ENCODE measurements at regions not wholly inside any gene's neighbourhood (a gene's known extent, or its start where the extent isn't known, plus 50 kb on each side); places are given as distances from the start of the nearest gene placed in this dataset.

GRCh38 chr5:105101577-105101976, 1539.0 kb upstream of the NUDT12 start:
- FAIRE-seq (no peak), DNase-seq (ENCODE audit: low read depth, low spot score) (no peak)
- no peak overlapping the region for H3K4me3 ChIP-seq (replicated peaks in 1 of 3; ENCODE audit: insufficient read depth in 1 of 3, low read depth in 1 of 3, low read length in 3 of 3)
- H3K9me3 ChIP-seq (replicated peaks; ENCODE audit: control insufficient read depth, insufficient read depth, low read length): no peaks in the 10 kb centered on the region
- H3K9me1 ChIP-seq (replicated peaks; ENCODE audit: control insufficient read depth, extremely low read depth, insufficient read depth, low read length): no peaks in the 10 kb centered on the region
- H3K79me2 ChIP-seq (ENCODE audit: control insufficient read depth, insufficient read depth, low read length): no peaks in the 10 kb centered on the region
- BruUV-seq (replicated peaks): no TSS peak
- H3K27ac ChIP-seq (ENCODE audit: insufficient read depth, low read depth, low read length): no peak overlapping the region
- CTCF ChIA-PET: no interaction called here
- dilution Hi-C loops (cut with MboI; ENCODE audit: extremely low pct_ligation_motif_present, low sequenced_read_pairs) (no loop called here), intact Hi-C loops (cut with micrococcal nuclease) (no loop called here)
- H2AFZ ChIP-seq (ENCODE audit: low read depth, low read length): no peak overlapping the region
- TF ChIP-seq POLR2AphosphoS5 (IDR thresholded peaks at IDR 0.05; ENCODE audit: insufficient read depth, low read depth, low read length) (no peak), EZH2 (IDR thresholded peaks at IDR 0.05; ENCODE audit: borderline replicate concordance, low read depth, low read length, severe bottlenecking) (no peak), MYC (IDR thresholded peaks at IDR 0.05; ENCODE audit: low read depth, low read length) (no peak)
- TF ChIP-seq, protein P1, sequence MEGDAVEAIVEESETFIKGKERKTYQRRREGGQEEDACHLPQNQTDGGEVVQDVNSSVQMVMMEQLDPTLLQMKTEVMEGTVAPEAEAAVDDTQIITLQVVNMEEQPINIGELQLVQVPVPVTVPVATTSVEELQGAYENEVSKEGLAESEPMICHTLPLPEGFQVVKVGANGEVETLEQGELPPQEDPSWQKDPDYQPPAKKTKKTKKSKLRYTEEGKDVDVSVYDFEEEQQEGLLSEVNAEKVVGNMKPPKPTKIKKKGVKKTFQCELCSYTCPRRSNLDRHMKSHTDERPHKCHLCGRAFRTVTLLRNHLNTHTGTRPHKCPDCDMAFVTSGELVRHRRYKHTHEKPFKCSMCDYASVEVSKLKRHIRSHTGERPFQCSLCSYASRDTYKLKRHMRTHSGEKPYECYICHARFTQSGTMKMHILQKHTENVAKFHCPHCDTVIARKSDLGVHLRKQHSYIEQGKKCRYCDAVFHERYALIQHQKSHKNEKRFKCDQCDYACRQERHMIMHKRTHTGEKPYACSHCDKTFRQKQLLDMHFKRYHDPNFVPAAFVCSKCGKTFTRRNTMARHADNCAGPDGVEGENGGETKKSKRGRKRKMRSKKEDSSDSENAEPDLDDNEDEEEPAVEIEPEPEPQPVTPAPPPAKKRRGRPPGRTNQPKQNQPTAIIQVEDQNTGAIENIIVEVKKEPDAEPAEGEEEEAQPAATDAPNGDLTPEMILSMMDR (IDR thresholded peaks at IDR 0.05; ENCODE audit: extremely low read depth in 1 of 2, insufficient read depth in 1 of 2, low read depth in 1 of 2, low read length in 2 of 2): no peak
- H4K20me1 ChIP-seq (replicated peaks; ENCODE audit: control insufficient read depth, extremely low read depth, insufficient read depth, low read length): no peaks in the 10 kb centered on the region
- no peak overlapping the region for H3K9ac ChIP-seq (replicated peaks; ENCODE audit: extremely low read depth, insufficient read depth, low read length)
- no peaks in the 10 kb centered on the region for H3K27me3 ChIP-seq (ENCODE audit: control insufficient read depth in 2 of 2, insufficient read depth in 2 of 2, low read length in 2 of 2)
- H3K4me1 ChIP-seq (ENCODE audit: control insufficient read depth, extremely low read depth, insufficient read depth, low read length): no peaks in the 10 kb centered on the region
- no peaks in the 10 kb centered on the region for H3K36me3 ChIP-seq (ENCODE audit: control insufficient read depth in 2 of 2, extremely low read depth in 1 of 2, insufficient read depth in 2 of 2, low read length in 2 of 2)
- no peak overlapping the region for H3K4me2 ChIP-seq (ENCODE audit: insufficient read depth, low read length)
- POLR2A ChIA-PET: no interaction called here

DNA sequence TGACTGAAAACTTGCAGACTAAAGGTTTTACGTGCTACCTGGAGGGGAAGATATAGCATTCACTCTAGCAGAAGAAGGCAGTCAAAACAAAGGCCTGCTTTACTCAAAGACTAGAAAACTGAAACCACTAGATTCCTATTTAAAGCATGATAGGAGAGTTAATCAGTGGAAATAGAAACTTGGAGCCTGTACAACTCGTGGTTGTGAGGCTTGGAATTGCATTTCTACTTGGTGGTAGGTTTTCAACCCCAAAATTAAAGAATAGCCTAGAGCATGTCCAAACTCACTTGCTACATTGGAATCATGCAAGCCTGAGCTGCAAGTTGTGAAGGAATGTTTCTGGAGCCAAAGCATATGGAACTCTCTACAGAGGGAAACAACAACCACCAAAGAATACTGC, 1526.4 kb upstream of the NUDT12 start:
- Histone ChIP-seq H3K4me3 (replicated peaks in 1 of 3; ENCODE audit: insufficient read depth in 1 of 3, low read depth in 1 of 3, low read length in 3 of 3) (no peak overlapping the region), H3K79me2 (ENCODE audit: control insufficient read depth, insufficient read depth, low read length) (no peaks in the 10 kb centered on the region), H3K27ac (ENCODE audit: insufficient read depth, low read depth, low read length) (no peak overlapping the region), H3K36me3 (ENCODE audit: control insufficient read depth in 2 of 2, extremely low read depth in 1 of 2, insufficient read depth in 2 of 2, low read length in 2 of 2) (no peaks in the 10 kb centered on the region), H3K4me1 (ENCODE audit: control insufficient read depth, extremely low read depth, insufficient read depth, low read length) (no peaks in the 10 kb centered on the region), H4K20me1 (replicated peaks; ENCODE audit: control insufficient read depth, extremely low read depth, insufficient read depth, low read length) (no peaks in the 10 kb centered on the region), H3K9ac (replicated peaks; ENCODE audit: extremely low read depth, insufficient read depth, low read length) (no peak overlapping the region), H3K4me2 (ENCODE audit: insufficient read depth, low read length) (no peak overlapping the region), H3K27me3 (ENCODE audit: control insufficient read depth in 2 of 2, insufficient read depth in 2 of 2, low read length in 2 of 2) (no peaks in the 10 kb centered on the region), H2AFZ (ENCODE audit: low read depth, low read length) (no peak overlapping the region), H3K9me3 (replicated peaks; ENCODE audit: control insufficient read depth, insufficient read depth, low read length) (no peaks in the 10 kb centered on the region), H3K9me1 (replicated peaks; ENCODE audit: control insufficient read depth, extremely low read depth, insufficient read depth, low read length) (no peaks in the 10 kb centered on the region)
- CTCF ChIA-PET: no interaction called here
- POLR2A ChIA-PET: no interaction called here
- TF ChIP-seq FOS (IDR thresholded peaks at IDR 0.05; ENCODE audit: borderline replicate concordance, insufficient read depth, low read length) (no peak), MYC (IDR thresholded peaks at IDR 0.05; ENCODE audit: low read depth, low read length) (no peak), POLR2A (IDR thresholded peaks at IDR 0.05; ENCODE audit: low read depth, low read length) (no peak), MAX (IDR thresholded peaks at IDR 0.05; ENCODE audit: insufficient read depth, insufficient read length) (no peak), POLR2AphosphoS5 (IDR thresholded peaks at IDR 0.05; ENCODE audit: insufficient read depth, low read depth, low read length) (no peak), JUN (IDR thresholded peaks at IDR 0.05; ENCODE audit: borderline replicate concordance, insufficient read depth, insufficient read length, low read depth) (no peak), GATA2 (IDR thresholded peaks at IDR 0.05; ENCODE audit: insufficient read depth, insufficient read length, low read depth, low read length) (no peak), EZH2 (IDR thresholded peaks at IDR 0.05; ENCODE audit: borderline replicate concordance, low read depth, low read length, severe bottlenecking) (no peak)
- TF ChIP-seq, protein P1 (IDR thresholded peaks at IDR 0.05; ENCODE audit: extremely low read depth in 1 of 2, insufficient read depth in 1 of 2, low read depth in 1 of 2, low read length in 2 of 2): no peak
- FAIRE-seq: no peak
- no TSS peak for BruUV-seq (replicated peaks)
- dilution Hi-C loops (cut with MboI; ENCODE audit: extremely low pct_ligation_motif_present, low sequenced_read_pairs) (no loop called here), intact Hi-C loops (cut with micrococcal nuclease) (no loop called here)
- no peak for DNase-seq (ENCODE audit: low read depth, low spot score)

All from endothelial cell of umbilical vein (primary cell).